ENCODE measurements at regions not wholly inside any gene's neighbourhood (a gene's known extent, or its start where the extent isn't known, plus 50 kb on each side); places are given as distances from the start of the nearest gene placed in this dataset.

DNA sequence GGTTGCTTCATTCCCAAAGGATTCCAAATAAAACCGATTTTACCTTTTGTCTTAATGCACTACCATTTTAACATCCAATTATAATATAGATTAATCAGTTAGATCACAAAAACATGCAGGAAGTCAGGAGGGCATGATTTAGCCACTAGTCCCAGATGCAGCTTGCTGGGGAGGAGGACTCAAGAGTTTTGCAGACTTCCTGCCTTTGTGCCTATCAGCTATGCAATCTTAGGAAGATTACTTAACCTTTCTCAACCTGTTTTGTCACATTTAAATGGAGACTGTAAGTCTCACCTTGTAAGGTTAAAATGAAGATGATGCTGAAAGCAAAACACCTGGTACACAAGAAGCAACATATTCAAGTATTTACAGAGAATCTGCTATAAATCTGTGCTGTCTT lies 242.4 kb upstream of the GOLIM4 start:
- TF ChIP-seq, protein P1, sequence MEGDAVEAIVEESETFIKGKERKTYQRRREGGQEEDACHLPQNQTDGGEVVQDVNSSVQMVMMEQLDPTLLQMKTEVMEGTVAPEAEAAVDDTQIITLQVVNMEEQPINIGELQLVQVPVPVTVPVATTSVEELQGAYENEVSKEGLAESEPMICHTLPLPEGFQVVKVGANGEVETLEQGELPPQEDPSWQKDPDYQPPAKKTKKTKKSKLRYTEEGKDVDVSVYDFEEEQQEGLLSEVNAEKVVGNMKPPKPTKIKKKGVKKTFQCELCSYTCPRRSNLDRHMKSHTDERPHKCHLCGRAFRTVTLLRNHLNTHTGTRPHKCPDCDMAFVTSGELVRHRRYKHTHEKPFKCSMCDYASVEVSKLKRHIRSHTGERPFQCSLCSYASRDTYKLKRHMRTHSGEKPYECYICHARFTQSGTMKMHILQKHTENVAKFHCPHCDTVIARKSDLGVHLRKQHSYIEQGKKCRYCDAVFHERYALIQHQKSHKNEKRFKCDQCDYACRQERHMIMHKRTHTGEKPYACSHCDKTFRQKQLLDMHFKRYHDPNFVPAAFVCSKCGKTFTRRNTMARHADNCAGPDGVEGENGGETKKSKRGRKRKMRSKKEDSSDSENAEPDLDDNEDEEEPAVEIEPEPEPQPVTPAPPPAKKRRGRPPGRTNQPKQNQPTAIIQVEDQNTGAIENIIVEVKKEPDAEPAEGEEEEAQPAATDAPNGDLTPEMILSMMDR (IDR thresholded peaks at IDR 0.05; ENCODE audit: poor library complexity), result no peak
- TF ChIP-seq EZH2 (IDR thresholded peaks at IDR 0.05; ENCODE audit: borderline replicate concordance) (no peak), EZH2phosphoT487 (IDR thresholded peaks at IDR 0.05; ENCODE audit: low read depth, severe bottlenecking, unreplicated experiment) (no peak)
